ENCODE measurements at regions not wholly inside any gene's neighbourhood (a gene's known extent, or its start where the extent isn't known, plus 50 kb on each side); places are given as distances from the start of the nearest gene placed in this dataset.

- no peak for TF ChIP-seq CTCF (IDR thresholded peaks at IDR 0.05; ENCODE audit: insufficient read depth, low read length, poor library complexity, severe bottlenecking)
- no peak for TF ChIP-seq EZH2phosphoT487 (conservative IDR thresholded peaks at IDR 0.05; ENCODE audit: low read length)
Measured at GRCh38 chr4:84099599-84099998, 399.5 kb downstream of the NKX6-1 start.

Measured in SU-DHL-6 (cell line).